VCaP (cell line): ENCODE measurements at regions not wholly inside any gene's neighbourhood (a gene's known extent, or its start where the extent isn't known, plus 50 kb on each side); places are given as distances from the start of the nearest gene placed in this dataset.

Experiments used
- H3K27ac ChIP-seq: fragments of 450-650 bp; 2 replicates; pipeline ENCODE4 v1.5.1; 2017
- TF ChIP-seq, protein P1 (sequence below): fragments of 450-650 bp; conservative IDR thresholded peaks from 2 replicates; pipeline ENCODE4 v1.5.1; 2017; ENCODE audit warnings: mild to moderate bottlenecking, moderate library complexity

DNA sequence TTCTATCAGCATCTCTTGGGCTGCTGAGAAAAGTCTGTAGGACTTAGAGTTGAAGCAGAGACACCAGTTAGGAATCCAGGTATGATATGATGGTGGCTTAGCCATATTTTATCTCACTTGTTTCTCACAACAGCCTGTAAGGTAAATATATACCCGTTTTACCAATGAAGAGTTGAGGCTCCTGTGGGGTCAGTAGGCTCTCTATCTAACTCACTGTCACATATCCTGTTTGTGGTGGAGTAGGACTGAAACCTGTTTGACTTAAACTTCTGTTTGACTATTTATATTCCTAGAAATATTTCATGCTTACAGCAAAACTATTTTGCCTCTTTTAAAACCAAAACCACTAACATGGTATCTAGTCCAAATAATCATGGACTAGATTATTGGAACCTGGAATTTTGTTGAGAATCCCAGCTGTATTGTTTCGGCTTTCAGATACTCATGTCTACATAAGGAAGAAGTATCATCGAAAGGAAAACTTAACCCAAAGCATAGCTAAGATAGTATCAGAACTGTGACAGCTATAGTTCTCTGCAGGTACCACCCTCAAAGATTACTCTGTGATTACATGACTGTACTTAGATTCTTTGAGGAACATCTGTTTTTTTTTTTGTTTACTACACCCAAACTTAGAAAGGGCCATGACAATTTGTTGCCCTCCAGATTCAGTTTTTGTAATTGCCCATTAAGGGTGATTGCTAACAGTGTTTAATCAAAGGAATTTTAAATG lies 216.1 kb upstream of the THUMPD2 start:
- H3K27ac ChIP-seq: no peak overlapping the region
- TF ChIP-seq, protein P1, sequence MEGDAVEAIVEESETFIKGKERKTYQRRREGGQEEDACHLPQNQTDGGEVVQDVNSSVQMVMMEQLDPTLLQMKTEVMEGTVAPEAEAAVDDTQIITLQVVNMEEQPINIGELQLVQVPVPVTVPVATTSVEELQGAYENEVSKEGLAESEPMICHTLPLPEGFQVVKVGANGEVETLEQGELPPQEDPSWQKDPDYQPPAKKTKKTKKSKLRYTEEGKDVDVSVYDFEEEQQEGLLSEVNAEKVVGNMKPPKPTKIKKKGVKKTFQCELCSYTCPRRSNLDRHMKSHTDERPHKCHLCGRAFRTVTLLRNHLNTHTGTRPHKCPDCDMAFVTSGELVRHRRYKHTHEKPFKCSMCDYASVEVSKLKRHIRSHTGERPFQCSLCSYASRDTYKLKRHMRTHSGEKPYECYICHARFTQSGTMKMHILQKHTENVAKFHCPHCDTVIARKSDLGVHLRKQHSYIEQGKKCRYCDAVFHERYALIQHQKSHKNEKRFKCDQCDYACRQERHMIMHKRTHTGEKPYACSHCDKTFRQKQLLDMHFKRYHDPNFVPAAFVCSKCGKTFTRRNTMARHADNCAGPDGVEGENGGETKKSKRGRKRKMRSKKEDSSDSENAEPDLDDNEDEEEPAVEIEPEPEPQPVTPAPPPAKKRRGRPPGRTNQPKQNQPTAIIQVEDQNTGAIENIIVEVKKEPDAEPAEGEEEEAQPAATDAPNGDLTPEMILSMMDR: no peak

DNA sequence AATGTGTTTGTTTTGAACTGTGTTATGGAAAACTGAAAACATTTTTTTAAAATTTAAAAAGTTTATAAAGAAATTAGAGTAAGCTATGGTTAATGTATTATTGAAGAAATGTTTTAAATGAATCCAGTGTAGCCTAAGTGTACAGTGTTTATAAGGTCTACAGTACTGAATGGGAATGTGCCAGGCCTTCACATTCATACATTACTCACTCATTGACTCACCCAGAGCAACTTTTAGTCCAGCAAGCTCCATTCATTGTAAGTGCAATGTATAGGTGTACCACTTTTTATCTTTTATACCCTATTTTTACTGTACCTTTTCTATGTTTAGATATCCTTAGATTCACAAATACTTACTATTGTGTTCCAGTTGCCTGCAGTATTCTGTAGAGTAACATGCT lies 215.1 kb upstream of the THUMPD2 start:
- TF ChIP-seq, protein P1: no peak
- no peak overlapping the region for H3K27ac ChIP-seq

DNA sequence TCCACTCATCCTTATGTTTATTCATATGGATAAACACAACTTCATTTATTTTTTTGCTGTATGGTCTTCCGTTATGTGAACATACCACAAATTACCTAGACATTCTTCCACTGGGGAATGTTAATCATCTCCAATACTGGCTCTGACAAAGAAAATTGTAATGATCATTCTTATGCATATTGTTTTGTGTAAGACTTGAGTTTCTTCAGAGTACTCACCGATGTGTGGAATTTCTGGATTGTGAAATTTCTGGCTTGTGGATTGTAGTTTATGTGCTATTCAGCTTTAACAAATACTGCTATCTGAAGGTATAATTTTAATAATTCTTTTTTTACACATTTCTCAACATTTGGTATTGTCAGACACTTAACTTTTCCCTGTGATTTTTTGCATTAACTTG lies 212.2 kb upstream of the THUMPD2 start:
- H3K27ac ChIP-seq: no peak overlapping the region
- TF ChIP-seq, protein P1: no peak

DNA sequence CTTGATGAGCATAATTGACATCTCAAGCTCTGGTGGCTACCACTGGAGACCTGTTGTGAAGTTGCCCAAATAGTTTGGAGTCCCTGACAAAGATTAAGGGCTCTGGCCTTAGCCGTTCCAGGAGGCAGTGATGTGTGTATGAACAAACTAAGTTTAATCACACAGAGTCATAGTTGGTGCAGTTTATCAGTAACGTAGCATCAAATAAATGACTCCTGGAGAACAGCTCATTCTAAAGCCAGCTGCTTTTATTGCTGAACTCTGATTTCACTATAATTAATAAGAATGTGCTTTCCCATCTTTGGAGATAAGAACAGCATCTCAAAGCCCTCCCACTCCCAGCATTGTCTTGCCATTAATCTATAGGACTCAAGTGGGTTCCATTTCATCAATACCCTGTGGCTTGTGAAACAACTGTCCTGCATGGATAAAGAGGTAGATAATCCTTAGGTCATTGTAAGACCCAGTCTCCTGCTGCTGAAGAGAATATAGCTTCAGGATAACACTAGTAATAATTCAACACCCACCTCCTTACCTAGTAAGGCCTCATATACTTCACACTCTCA lies 211.4 kb upstream of the THUMPD2 start:
- H3K27ac ChIP-seq: no peak overlapping the region
- TF ChIP-seq, protein P1: no peak

DNA sequence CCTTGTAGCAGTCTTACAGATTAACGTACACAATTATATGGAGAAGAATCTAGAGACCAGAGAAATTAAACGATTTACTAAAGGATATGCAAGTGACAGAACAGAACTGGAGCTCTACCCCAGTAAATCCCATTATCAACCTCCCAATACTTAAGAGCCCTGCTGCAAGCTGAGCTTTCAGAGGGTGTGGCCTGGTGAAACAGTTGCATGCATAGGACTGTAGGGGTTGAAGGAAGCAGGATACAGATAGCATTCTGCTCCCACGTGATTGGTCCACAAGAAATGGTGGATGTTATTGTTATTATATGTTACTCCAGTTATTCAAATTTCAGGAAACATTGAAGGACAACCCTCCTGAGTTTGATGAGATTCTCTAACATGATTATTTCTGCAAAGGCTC lies 210.8 kb upstream of the THUMPD2 start:
- H3K27ac ChIP-seq: no peak overlapping the region
- TF ChIP-seq, protein P1: no peak

DNA sequence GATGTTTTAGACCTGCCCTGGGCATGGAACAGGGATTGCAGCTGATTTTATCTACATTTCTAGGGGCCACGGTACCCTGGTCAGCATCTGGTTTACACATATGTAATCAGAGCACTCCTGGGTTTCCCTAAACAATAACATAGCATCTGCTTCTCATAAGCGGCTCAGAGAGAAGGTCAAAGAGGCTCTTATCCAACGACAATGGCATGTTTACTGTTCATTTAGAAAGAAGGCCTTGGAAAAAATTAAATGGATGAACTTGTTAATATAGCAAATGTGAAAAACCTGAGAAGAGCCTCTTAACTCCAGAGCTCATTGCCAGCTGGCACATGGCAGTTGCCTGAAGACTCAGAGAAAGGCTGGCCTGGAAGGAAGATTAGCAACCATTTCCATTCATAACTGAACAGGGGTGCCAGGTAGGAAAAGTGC lies 202.8 kb upstream of the THUMPD2 start:
- no peak overlapping the region for H3K27ac ChIP-seq
- TF ChIP-seq, protein P1: no peak

DNA sequence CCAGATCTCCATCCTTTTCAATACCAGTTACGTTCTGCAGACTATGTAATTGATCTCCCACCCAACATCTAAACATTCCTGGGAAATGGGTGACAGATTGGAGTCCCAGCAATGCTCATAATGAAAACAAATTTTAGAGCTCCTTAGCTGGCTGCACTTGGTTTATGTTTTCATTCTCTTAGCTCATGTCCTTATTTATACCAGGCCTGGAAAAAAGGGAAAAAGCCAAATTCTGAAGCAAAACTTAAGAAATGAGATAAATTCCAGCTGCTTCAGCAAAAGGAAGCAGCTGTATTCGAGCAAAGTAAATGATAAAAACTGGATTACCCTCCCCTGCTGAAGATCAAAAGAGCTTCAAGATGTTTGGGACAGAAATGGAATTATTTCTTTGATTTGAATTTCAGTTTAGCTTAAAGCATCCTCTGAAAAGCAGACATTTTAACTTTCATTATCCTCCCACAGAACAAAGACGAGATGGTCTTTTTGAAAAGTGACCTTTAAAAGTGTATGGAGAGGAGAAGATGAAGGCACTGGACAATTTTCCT lies 196.5 kb upstream of the THUMPD2 start:
- TF ChIP-seq, protein P1: no peak
- no peak overlapping the region for H3K27ac ChIP-seq
